GM12872 (cell line): ENCODE measurements at regions not wholly inside any gene's neighbourhood (a gene's known extent, or its start where the extent isn't known, plus 50 kb on each side); places are given as distances from the start of the nearest gene placed in this dataset.

Experiments
- TF ChIP-seq, protein P1 (sequence below): IDR thresholded peaks from 3 replicates; pipeline ENCODE4 v1.5.1; 2011; ENCODE audit warnings: low read depth, mild to moderate bottlenecking, low read length, moderate library complexity; ENCODE audit not compliant: insufficient read depth

DNA sequence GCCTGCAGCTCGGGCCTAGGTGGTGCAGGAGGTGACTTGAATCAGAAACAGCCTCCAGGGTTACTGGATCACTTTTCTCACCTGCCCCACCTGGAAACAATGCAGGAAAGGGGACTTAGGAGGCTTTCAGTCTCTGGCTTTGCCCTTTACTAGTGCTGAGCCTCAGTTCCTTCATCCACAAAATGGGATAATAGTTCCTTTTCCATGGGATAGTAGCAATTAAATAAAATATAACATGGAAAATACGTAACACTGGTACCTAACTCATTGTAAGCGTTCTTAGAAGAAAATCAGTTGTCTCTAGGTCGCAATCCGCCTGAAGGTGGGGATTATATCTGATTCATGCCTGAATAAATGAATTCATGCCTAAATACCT, 91.4 kb upstream of the CALM2 start:
- TF ChIP-seq, protein P1, sequence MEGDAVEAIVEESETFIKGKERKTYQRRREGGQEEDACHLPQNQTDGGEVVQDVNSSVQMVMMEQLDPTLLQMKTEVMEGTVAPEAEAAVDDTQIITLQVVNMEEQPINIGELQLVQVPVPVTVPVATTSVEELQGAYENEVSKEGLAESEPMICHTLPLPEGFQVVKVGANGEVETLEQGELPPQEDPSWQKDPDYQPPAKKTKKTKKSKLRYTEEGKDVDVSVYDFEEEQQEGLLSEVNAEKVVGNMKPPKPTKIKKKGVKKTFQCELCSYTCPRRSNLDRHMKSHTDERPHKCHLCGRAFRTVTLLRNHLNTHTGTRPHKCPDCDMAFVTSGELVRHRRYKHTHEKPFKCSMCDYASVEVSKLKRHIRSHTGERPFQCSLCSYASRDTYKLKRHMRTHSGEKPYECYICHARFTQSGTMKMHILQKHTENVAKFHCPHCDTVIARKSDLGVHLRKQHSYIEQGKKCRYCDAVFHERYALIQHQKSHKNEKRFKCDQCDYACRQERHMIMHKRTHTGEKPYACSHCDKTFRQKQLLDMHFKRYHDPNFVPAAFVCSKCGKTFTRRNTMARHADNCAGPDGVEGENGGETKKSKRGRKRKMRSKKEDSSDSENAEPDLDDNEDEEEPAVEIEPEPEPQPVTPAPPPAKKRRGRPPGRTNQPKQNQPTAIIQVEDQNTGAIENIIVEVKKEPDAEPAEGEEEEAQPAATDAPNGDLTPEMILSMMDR: no peak

DNA sequence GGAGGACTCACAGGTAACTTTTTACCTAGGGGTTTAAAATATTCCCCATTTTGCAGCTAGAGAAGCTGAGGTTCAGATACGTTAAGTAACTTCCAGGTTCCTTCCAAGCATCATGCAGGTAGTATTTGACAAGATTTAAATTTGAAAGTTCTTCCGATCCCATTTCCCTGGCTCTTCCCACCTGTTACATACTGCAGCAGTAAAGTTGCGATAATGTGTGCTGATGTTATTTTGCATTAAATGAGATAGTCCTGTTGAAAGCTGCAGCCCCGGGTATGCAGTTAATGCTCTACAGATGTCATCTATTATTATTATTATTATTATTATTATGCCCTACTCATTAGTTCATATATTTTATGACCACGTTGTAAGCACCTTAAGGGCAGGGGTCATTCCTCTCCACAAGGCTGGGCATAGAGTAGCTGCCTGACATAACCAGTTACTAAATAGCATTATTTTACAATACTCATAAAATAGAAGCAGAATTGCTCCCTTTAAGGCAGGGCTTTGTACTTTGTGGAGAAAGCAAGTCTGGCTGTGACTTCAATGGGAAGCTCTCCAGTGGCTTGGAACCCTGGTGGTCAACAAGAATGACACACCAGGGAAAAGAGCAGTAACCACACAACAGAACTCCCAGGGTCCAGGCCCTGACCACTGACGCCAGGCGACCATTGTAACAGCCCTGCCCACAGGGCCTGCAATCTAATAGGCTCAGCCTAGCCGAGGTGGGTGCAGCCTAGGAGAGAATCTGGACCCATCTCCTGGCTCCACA, 90.8 kb upstream of the CALM2 start:
- TF ChIP-seq, protein P1: no peak

DNA sequence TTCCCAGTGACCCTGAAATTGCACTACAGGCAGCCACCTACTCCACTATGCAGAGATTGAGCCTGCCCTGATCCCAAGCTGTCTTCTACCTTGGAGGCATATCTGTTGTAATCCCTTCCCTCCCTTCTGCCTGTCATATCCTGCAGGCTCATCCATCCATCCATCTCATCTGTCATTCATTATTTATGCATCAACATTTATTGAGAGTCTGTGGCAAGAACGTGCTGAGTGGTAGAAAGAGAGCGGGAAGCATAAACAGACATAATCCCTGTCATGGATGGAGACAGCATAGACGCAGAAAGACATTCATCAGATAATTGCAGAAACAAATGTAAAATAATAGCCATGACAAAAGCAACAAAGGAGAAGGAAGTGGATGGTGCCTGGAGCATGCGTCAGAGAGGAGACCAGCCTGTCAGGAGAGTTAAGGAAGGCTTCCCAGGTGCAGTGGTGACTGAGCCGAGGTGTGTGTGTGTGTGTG, 89.5 kb upstream of the CALM2 start:
- TF ChIP-seq, protein P1: no peak

DNA sequence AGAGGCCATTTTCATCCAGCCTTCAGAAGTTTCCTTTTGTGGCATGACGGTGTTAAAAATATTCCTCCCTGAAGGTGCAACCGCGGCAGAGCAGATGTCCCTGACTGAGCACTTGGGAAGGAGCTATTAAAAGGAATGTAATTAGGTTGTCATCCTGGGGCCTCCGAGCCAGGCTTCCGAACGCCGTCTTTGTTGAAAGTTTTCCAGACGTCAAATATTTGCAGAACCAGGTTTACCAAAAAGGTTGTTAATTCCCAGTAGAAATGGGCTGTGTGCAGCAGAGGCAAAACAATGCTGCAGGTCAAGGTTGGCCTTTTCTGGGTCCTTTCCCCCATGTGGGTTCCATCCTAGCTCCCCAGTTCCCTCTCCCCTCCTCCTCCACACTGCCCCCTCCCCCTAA, 88.8 kb upstream of the CALM2 start:
- TF ChIP-seq, protein P1: no peak

DNA sequence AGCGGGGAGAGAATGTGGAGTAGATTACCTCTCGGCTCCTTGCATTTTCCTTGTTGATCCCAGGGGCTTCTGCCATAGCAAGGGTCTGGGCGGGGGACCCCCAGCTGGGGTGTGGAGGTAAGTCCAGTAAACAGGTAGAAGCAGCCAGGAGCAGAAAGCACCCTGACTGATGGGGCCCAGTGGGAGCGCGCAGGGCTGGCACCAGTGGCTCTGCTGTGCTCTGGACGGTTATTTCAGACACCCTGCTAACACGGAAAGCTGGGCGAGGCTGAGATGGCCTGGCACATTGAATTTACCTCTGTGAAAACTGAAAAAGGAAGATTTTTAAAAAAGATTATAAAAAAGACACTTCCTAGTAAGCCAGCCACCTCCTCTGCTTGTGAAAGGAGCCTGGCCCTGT, 88.4 kb upstream of the CALM2 start:
- TF ChIP-seq, protein P1: no peak

DNA sequence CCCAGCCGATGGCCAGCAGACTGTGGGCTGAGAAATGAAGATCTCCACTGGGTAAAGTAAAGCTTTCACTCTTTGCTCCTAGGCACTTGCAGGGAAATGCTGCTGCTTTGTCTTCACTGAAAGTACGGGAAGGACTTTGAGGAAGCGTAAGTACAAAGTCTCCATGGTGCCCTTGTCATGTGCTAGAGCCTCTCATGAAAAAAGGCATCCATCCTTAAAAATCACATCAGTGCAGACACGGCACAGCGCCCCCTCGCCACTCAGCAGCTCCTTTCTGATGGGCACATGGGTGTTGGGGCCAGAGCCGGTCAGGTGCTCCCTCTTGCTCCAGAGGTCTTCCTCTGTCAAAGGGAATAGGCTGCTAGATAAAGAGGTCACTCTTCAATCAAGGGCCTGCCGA, 87.8 kb upstream of the CALM2 start:
- TF ChIP-seq, protein P1: 0 out of 3 replicates have a peak, but pooled peaks have one; percentile 2

DNA sequence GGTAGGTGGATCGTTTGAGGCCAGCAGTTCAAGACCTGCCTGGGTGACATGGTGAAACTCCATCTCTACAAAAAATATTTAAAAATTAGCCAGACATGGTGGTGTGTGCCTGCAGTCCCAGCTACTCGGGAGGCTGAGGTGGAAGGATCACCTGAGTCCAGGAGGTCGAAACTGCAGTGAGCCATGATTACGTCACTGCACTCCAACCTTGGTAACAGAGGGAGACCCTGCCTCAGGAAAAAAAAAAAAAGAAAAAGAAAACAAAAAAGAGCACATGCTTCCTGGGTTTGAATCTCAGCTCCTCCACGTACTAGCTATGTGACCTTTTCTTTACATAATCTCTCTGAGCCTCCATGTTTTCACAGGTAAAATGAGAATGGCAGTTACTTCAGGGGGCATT, 86.3 kb upstream of the CALM2 start:
- TF ChIP-seq, protein P1: no peak
